Suprapubic skin (tissue), 3 donors: ENCODE measurements at regions not wholly inside any gene's neighbourhood (a gene's known extent, or its start where the extent isn't known, plus 50 kb on each side); places are given as distances from the start of the nearest gene placed in this dataset.

Experiments used
- POLR2A ChIP-seq, 2 donors: fragments of 450-650 bp; IDR thresholded peaks; one replicate each; pipeline ENCODE4 v1.6.1; 2017; ENCODE audit warnings: antibody characterized with exemption in 2 of 2, mild to moderate bottlenecking in 2 of 2, moderate library complexity in 2 of 2
- TF ChIP-seq, protein P1 (sequence below), 2 donors: fragments of 200-600 bp in 1 of 2; fragments of 450-650 bp in 1 of 2; sonication (generic) in 1 of 2; IDR thresholded peaks; one replicate each; pipeline ENCODE4 v1.5.1; 2016 to 2019; ENCODE audit warnings: antibody characterized with exemption in 2 of 2, mild to moderate bottlenecking in 1 of 2, moderate library complexity in 1 of 2

DNA sequence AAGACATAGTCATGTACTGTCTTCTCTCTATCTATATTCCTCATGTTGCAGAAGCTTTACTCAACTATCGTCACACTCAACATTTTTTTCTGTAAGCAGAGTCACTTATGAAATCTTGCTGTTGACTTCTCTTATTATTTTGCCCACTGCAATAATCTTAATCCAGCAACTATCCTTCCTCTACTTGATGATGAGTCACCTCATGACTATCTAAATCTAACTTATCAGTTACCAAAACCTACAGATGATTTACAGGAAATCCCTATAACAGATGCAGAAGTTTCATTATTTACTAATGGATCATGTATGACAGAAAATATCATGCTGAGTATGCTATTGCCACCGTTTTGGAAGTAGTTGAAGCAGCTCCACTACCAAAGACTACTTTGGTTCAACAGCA is 378.9 kb downstream of the DUSP10 start:
- TF ChIP-seq POLR2A (IDR thresholded peaks at IDR 0.05) = no peak
- TF ChIP-seq, protein P1, sequence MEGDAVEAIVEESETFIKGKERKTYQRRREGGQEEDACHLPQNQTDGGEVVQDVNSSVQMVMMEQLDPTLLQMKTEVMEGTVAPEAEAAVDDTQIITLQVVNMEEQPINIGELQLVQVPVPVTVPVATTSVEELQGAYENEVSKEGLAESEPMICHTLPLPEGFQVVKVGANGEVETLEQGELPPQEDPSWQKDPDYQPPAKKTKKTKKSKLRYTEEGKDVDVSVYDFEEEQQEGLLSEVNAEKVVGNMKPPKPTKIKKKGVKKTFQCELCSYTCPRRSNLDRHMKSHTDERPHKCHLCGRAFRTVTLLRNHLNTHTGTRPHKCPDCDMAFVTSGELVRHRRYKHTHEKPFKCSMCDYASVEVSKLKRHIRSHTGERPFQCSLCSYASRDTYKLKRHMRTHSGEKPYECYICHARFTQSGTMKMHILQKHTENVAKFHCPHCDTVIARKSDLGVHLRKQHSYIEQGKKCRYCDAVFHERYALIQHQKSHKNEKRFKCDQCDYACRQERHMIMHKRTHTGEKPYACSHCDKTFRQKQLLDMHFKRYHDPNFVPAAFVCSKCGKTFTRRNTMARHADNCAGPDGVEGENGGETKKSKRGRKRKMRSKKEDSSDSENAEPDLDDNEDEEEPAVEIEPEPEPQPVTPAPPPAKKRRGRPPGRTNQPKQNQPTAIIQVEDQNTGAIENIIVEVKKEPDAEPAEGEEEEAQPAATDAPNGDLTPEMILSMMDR (IDR thresholded peaks at IDR 0.05) = no peak
